ENCODE measurements at regions not wholly inside any gene's neighbourhood (a gene's known extent, or its start where the extent isn't known, plus 50 kb on each side); places are given as distances from the start of the nearest gene placed in this dataset.

- TF ChIP-seq, protein P1, sequence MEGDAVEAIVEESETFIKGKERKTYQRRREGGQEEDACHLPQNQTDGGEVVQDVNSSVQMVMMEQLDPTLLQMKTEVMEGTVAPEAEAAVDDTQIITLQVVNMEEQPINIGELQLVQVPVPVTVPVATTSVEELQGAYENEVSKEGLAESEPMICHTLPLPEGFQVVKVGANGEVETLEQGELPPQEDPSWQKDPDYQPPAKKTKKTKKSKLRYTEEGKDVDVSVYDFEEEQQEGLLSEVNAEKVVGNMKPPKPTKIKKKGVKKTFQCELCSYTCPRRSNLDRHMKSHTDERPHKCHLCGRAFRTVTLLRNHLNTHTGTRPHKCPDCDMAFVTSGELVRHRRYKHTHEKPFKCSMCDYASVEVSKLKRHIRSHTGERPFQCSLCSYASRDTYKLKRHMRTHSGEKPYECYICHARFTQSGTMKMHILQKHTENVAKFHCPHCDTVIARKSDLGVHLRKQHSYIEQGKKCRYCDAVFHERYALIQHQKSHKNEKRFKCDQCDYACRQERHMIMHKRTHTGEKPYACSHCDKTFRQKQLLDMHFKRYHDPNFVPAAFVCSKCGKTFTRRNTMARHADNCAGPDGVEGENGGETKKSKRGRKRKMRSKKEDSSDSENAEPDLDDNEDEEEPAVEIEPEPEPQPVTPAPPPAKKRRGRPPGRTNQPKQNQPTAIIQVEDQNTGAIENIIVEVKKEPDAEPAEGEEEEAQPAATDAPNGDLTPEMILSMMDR (IDR thresholded peaks at IDR 0.05), result no peak
- no peak for TF ChIP-seq USF1 (CRISPR knock-in tag; IDR thresholded peaks at IDR 0.05)
- no peak for TF ChIP-seq GRHL2 (CRISPR knock-in tag; IDR thresholded peaks at IDR 0.05; ENCODE audit: insufficient replicate concordance, severe bottlenecking)
- no peak for TF ChIP-seq TCF7 (CRISPR knock-in tag; IDR thresholded peaks at IDR 0.05; ENCODE audit: low read depth)
- no peak for TF ChIP-seq CREB1 (CRISPR knock-in tag; IDR thresholded peaks at IDR 0.05)
- TF ChIP-seq HMGXB4 (CRISPR knock-in tag; IDR thresholded peaks at IDR 0.05), result no peak
- TF ChIP-seq, protein P2, sequence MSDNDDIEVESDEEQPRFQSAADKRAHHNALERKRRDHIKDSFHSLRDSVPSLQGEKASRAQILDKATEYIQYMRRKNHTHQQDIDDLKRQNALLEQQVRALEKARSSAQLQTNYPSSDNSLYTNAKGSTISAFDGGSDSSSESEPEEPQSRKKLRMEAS (CRISPR knock-in tag; IDR thresholded peaks at IDR 0.05), result no peak
- no peak for TF ChIP-seq TP53 (CRISPR knock-in tag; IDR thresholded peaks at IDR 0.05)
Observed at GRCh38 chr10:108598320-108598695, 1325.0 kb downstream of the XPNPEP1 start.

All from WTC11 (cell line).